SK-N-SH treated with all-trans-retinoic acid at 6 μM for 48 hours (cell line): ENCODE measurements at regions not wholly inside any gene's neighbourhood (a gene's known extent, or its start where the extent isn't known, plus 50 kb on each side); places are given as distances from the start of the nearest gene placed in this dataset.
"Not testable (repeated sequence)": the region's sequence is repeated elsewhere in the genome, so short reads cannot be mapped to it uniquely, and the experiment has no call there.

Experiments used
- ATAC-seq: fragments of 200-7000 bp; cut with Tn5 transposase; 3 replicates; pipeline ENCODE4 v1.9.1; 2020; ENCODE audit warnings: mild to moderate bottlenecking, moderate library complexity
- ARNTL ChIP-seq: fragments of 450-650 bp; formaldehyde crosslinking; IDR thresholded peaks from 2 replicates; pipeline ENCODE4 v1.5.0; 2020; ENCODE audit warnings: low read depth, mild to moderate bottlenecking, moderate library complexity, borderline replicate concordance
- BACH2 ChIP-seq: fragments of 250-450 bp; sonication (Bioruptor Pico); IDR thresholded peaks from 2 replicates; pipeline ENCODE4 v1.9.0; 2021; ENCODE audit warnings: mild to moderate bottlenecking, borderline replicate concordance
- CSRNP3 ChIP-seq: fragments of 250-450 bp; sonication (Bioruptor Pico); IDR thresholded peaks from 2 replicates; pipeline ENCODE4 v1.5.1; 2021; ENCODE audit warnings: mild to moderate bottlenecking, moderate library complexity
- GLIS3 ChIP-seq: fragments of 250-450 bp; sonication (Bioruptor Pico); IDR thresholded peaks from 2 replicates; pipeline ENCODE4 v1.5.0; 2020; ENCODE audit warnings: mild to moderate bottlenecking, moderate library complexity
- ISL1 ChIP-seq: fragments of 250-450 bp; sonication (Bioruptor Pico); IDR thresholded peaks from 2 replicates; pipeline ENCODE4 v2.1.2; 2022; ENCODE audit warnings: mild to moderate bottlenecking, moderate library complexity
- OSR1 ChIP-seq: fragments of 250-450 bp; sonication (Bioruptor Pico); IDR thresholded peaks from 2 replicates; pipeline ENCODE4 v1.8.0; 2022; ENCODE audit warnings: moderate library complexity, mild to moderate bottlenecking, inconsistent platforms
- PATZ1 ChIP-seq: fragments of 250-450 bp; sonication (Bioruptor Pico); IDR thresholded peaks from 2 replicates; pipeline ENCODE4 v1.8.0; 2020; ENCODE audit warnings: mild to moderate bottlenecking, moderate library complexity, borderline replicate concordance
- POU6F1 ChIP-seq: fragments of 250-450 bp; sonication (Bioruptor Pico); IDR thresholded peaks from 2 replicates; pipeline ENCODE4 v1.8.0; 2021; ENCODE audit warnings: low read depth, mild to moderate bottlenecking, moderate library complexity, borderline replicate concordance
- PPARA ChIP-seq: fragments of 250-450 bp; sonication (Bioruptor Pico); IDR thresholded peaks from 2 replicates; pipeline ENCODE4 v1.5.0; 2020; ENCODE audit warnings: mild to moderate bottlenecking, borderline replicate concordance
- RARB ChIP-seq: fragments of 250-450 bp; sonication (Bioruptor Pico); IDR thresholded peaks from 2 replicates; pipeline ENCODE4 v1.8.0; 2021; ENCODE audit warnings: mild to moderate bottlenecking, moderate library complexity
- SNAI2 ChIP-seq: fragments of 250-450 bp; sonication (Bioruptor Pico); IDR thresholded peaks from 2 replicates; pipeline ENCODE4 v1.5.0; 2020; ENCODE audit warnings: mild to moderate bottlenecking, moderate library complexity
- TCF4 ChIP-seq: fragments of 250-450 bp; sonication (Bioruptor Pico); IDR thresholded peaks from 2 replicates; pipeline ENCODE4 v1.8.0; 2021; ENCODE audit warnings: mild to moderate bottlenecking, moderate library complexity, borderline replicate concordance
- TOX ChIP-seq: fragments of 250-450 bp; sonication (Bioruptor Pico); IDR thresholded peaks from 2 replicates; pipeline ENCODE4 v1.8.0; 2021; ENCODE audit warnings: mild to moderate bottlenecking, moderate library complexity, borderline replicate concordance
- ZC3H10 ChIP-seq: fragments of 250-450 bp; sonication (Bioruptor Pico); IDR thresholded peaks from 2 replicates; pipeline ENCODE4 v1.5.1; 2021; ENCODE audit warnings: mild to moderate bottlenecking, moderate library complexity
- ZFP3 ChIP-seq: fragments of 250-450 bp; sonication (Bioruptor Pico); IDR thresholded peaks from 2 replicates; pipeline ENCODE4 v1.5.0; 2020; ENCODE audit warnings: mild to moderate bottlenecking, moderate library complexity
- ZFP30 ChIP-seq: fragments of 450-650 bp; formaldehyde crosslinking; IDR thresholded peaks from 2 replicates; pipeline ENCODE4 v1.5.0; 2022; ENCODE audit warnings: mild to moderate bottlenecking, moderate library complexity
- ZNF565 ChIP-seq: fragments of 450-650 bp; formaldehyde crosslinking; conservative IDR thresholded peaks from 2 replicates; pipeline ENCODE4 v1.5.0; 2020; ENCODE audit warnings: low read depth, mild to moderate bottlenecking, moderate library complexity
- ZNF70 ChIP-seq: fragments of 450-650 bp; formaldehyde crosslinking; IDR thresholded peaks from 2 replicates; pipeline ENCODE4 v1.5.0; 2020; ENCODE audit warnings: mild to moderate bottlenecking, moderate library complexity
- TF ChIP-seq, protein P1 (sequence below): fragments of 250-450 bp; sonication (Bioruptor Pico); IDR thresholded peaks from 2 replicates; pipeline ENCODE4 v1.5.1; 2020; ENCODE audit warnings: low read depth, mild to moderate bottlenecking, moderate library complexity

DNA sequence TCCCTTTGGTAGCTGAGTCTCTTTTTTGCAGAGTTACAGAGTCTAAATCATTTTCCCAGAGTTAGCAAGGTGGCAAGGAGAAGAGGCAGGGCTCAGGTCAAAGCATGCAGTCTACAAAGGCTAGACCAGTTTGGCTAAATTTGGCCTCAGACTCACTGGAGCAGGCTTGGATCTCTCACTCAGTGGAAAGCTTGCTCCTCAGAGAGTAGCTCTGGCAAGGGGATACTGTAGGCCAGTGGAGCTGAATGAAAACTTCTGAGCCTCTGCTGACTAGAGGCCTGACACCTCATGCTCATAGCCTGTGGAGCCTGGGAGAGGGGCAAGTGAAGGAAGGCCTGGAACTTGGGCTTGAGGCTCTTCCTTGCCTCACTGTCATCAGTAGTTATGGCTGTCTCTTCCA, 101.0 kb downstream of the MOBP start:
- TF ChIP-seq ZC3H10 (CRISPR knock-in tag) (no peak), ARNTL (no peak), GLIS3 (no peak), ZNF70 (CRISPR knock-in tag) (no peak), POU6F1 (CRISPR knock-in tag) (no peak)
- no peak for ATAC-seq

- no peak for ATAC-seq
- TF ChIP-seq PATZ1 (CRISPR knock-in tag) = no peak
- no peak for TF ChIP-seq CSRNP3
- TF ChIP-seq, protein P1, sequence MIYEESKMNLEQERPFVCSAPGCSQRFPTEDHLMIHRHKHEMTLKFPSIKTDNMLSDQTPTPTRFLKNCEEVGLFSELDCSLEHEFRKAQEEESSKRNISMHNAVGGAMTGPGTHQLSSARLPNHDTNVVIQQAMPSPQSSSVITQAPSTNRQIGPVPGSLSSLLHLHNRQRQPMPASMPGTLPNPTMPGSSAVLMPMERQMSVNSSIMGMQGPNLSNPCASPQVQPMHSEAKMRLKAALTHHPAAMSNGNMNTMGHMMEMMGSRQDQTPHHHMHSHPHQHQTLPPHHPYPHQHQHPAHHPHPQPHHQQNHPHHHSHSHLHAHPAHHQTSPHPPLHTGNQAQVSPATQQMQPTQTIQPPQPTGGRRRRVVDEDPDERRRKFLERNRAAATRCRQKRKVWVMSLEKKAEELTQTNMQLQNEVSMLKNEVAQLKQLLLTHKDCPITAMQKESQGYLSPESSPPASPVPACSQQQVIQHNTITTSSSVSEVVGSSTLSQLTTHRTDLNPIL (CRISPR knock-in tag) = no peak
Measured at GRCh38 chr3:39569095-39569494, 101.6 kb downstream of the MOBP start.

- TF ChIP-seq TCF4 (CRISPR knock-in tag) (no peak), ZFP3 (CRISPR knock-in tag) (no peak), PPARA (no peak), ZC3H10 (CRISPR knock-in tag) (no peak), ISL1 (no peak), RARB (no peak), ZFP30 (CRISPR knock-in tag) (no peak)
- TF ChIP-seq, protein P1 (CRISPR knock-in tag) = no peak
- TF ChIP-seq, all 23 proteins: peak for 0
- ATAC-seq = no peak
Measured at GRCh38 chr3:39573392-39573791, 105.9 kb downstream of the MOBP start.

DNA sequence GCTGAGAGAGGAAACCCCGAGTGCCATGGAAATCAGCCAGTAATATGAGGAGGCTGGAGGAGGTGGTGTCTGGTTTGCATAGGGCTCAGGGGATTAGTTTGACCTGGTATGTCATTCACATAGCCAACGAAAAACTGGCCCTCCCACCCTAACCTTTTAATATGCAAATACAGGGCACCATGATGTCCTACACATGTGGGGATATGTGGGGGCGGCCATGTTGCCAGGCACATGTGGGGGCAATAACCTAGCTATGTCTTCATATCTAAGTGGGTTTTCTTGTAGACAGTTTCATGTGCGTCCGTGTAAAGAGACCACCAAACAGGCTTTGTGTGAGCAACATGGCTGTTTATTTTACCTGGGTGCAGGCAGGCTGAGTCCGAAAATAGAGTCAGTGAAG, 110.1 kb downstream of the MOBP start:
- no peak for ATAC-seq
- TF ChIP-seq SNAI2 (no peak), ZNF70 (CRISPR knock-in tag) (no peak), ZC3H10 (CRISPR knock-in tag) (no peak), ZNF565 (CRISPR knock-in tag) (no peak), OSR1 (CRISPR knock-in tag) (no peak), ZFP3 (CRISPR knock-in tag) (no peak), BACH2 (CRISPR knock-in tag) (no peak), PATZ1 (CRISPR knock-in tag) (no peak), TOX (CRISPR knock-in tag) (no peak), CSRNP3 (no peak), POU6F1 (CRISPR knock-in tag) (no peak), TCF4 (CRISPR knock-in tag) (no peak), RARB (no peak)
- TF ChIP-seq, protein P1 (CRISPR knock-in tag) = no peak
- TF ChIP-seq, all 23 proteins: peak for 0

DNA sequence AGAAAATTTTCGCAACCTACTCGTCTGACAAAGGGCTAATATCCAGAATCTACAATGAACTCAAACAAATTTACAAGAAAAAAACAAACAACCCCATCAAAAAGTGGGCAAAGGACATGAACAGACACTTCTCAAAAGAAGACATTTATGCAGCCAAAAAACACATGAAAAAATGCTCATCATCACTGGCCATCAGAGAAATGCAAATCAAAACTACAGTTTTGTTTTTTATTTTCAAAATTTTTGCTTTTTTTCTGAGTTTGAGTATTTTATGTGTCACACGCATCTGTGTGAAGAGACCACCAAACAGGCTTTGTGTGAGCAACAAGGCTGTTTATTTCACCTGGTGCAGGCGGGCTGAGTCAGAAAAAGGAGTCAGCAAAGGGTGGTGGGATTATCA, 118.7 kb downstream of the MOBP start:
- ATAC-seq = not testable (repeated sequence)
